ENCODE measurements at regions not wholly inside any gene's neighbourhood (a gene's known extent, or its start where the extent isn't known, plus 50 kb on each side); places are given as distances from the start of the nearest gene placed in this dataset.

DNA sequence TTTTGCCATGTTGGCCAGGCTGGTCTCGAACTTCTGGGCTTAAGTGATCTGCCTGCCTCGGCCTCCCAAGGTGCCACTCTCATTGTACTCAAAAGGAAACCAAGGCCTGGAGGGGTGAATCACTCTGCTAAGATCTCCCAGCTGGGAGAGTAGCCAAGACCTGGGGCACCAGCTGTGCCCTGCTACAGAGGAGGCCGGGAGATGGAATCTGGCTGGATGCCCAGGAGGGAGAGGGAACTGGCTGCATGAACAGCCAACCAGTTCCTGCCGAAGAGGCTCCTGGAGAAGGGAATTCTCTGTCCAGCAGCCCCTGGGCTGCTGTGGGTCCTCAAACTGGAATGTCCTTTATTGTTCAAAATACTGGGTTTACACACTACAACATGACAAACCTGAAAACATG is 238.7 kb upstream of the CIBAR2 start:
- DNase-seq (ENCODE audit: low read depth, low spot score): peak; percentile 97
- in situ Hi-C loops (cut with HindIII; ENCODE audit: low sequenced_read_pairs): no loop called here
- no peak overlapping the region for H3K4me3 ChIP-seq (ENCODE audit: low read depth, low read length)
- TF ChIP-seq, protein P1, sequence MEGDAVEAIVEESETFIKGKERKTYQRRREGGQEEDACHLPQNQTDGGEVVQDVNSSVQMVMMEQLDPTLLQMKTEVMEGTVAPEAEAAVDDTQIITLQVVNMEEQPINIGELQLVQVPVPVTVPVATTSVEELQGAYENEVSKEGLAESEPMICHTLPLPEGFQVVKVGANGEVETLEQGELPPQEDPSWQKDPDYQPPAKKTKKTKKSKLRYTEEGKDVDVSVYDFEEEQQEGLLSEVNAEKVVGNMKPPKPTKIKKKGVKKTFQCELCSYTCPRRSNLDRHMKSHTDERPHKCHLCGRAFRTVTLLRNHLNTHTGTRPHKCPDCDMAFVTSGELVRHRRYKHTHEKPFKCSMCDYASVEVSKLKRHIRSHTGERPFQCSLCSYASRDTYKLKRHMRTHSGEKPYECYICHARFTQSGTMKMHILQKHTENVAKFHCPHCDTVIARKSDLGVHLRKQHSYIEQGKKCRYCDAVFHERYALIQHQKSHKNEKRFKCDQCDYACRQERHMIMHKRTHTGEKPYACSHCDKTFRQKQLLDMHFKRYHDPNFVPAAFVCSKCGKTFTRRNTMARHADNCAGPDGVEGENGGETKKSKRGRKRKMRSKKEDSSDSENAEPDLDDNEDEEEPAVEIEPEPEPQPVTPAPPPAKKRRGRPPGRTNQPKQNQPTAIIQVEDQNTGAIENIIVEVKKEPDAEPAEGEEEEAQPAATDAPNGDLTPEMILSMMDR (IDR thresholded peaks at IDR 0.05; ENCODE audit: low read depth, low read length): no peak

DNA sequence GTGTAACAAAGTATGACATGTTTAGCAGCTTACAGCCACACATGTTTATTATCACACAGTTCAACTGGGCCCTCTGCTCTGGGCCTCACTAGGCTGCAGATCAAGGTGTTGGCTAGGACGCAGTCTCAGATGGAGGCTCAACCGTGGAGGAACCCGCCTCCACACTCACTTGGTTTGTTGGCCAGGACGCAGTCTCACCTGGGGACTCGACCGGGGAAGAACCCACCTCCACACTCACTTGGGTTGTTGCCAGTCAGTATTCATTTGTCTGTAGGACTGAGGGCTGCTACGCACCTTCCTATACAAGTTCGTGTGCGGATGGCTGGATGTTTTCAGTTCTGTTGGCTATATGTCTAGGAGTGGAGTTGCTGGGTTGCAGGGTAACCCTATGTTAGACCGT is 240.7 kb upstream of the CIBAR2 start:
- DNase-seq (ENCODE audit: low read depth, low spot score): no peak
- TF ChIP-seq, protein P1 (IDR thresholded peaks at IDR 0.05; ENCODE audit: low read depth, low read length): no peak
- in situ Hi-C loops (cut with HindIII; ENCODE audit: low sequenced_read_pairs): no loop called here
- H3K4me3 ChIP-seq (ENCODE audit: low read depth, low read length): no peak overlapping the region

DNA sequence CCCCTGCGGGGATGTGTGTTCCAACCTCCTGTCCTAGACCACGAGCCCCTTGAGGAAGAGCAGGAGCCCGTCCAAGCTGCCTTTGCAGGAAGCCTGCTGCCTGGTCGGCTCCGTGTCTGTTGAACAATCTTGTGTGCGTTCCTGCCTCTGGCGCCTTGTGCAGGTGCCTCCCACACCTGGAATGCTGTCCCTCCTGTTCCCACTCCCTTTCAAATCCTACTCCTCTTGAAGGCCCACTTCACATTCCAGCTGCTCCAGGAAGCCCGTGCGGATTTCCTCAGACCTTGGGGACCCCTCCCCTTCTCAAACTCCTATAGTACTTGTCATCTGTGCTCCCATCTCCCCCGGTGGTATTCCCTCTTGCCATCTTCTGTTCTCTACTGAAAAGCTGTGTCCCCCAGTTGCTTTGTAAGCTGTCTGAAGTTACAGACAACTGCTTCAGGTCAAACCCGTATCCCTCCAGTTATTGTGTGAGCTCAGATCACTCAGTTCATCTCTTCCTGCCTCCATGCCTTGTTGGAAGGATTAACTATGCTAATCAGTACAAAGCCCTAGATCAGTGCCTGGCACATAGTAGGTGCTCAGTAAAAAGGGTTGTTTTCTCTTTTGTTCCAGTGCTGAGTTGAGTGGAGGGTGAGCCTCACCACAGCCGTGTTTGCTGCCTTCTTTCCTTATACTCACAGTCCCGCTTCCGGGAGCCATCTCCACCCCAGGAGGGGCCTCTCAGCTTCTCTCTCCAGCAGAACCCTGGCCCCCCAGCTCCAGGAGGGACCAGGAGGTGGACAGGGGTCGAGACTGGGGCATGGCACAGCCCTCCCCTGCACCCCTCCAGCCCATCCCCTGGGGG is 241.8 kb upstream of the CIBAR2 start:
- TF ChIP-seq, protein P1 (IDR thresholded peaks at IDR 0.05; ENCODE audit: low read depth, low read length): no peak
- DNase-seq (ENCODE audit: low read depth, low spot score): no peak
- no peak overlapping the region for H3K4me3 ChIP-seq (ENCODE audit: low read depth, low read length)
- in situ Hi-C loops (cut with HindIII; ENCODE audit: low sequenced_read_pairs): no loop called here

DNA sequence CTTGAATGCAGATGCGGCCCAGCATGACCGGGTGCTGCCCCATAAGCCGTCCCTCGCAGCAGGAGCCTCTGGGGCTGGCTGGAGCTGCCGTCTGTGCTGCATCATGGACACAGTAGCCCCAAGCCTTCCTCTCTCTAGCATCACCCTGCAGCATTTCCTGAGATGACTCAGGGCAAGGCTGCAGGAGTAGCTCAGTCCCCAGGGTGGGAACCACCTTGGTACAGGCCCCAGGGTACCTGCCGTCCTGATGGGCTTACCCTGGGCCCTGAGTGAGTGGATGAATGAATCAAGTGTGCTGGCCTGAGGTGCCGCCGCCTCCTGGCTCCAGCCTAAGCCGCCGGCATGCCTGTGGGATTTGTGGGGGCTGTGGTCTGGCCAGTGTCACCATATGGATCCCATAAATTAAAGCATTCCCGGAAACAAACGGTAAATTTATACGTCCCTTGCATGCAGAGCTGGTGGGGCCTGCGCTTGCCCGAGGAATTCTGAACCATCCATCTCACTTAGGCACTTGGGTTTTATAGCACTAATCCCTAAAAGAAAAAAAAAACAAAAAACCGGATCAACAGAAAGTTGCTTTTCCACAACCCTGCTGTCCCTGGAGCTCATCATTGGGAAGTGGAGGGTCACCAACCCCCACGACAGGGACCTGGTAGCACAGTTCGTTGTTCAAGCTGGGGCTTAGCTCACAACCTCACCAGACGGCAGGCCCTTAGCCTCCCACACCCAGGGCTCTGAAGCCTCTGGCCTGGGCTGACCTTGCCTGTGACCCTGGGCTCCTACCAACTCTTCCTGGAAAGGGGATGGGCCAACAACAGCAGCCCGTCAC is 242.6 kb upstream of the CIBAR2 start:
- TF ChIP-seq, protein P1 (IDR thresholded peaks at IDR 0.05; ENCODE audit: low read depth, low read length): no peak
- DNase-seq (ENCODE audit: low read depth, low spot score): peak; percentile 92
- H3K4me3 ChIP-seq (ENCODE audit: low read depth, low read length): no peak overlapping the region
- in situ Hi-C loops (cut with HindIII; ENCODE audit: low sequenced_read_pairs): no loop called here

DNA sequence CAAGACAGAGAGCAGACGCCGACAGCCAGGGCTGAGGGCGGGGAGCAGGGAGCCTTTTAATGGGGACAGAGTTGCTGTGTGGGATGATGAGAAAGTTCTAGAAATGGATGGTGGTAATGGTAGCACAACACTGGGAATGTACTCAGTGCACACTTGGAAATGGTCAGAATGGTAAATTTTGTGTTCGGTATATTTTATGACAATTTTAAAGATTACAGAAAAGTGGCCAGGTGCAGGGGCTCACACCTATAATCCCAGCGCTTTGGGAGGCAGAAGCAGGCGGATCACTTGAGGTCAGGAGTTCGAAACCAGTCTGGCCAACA is 243.2 kb upstream of the CIBAR2 start:
- no peak overlapping the region for H3K4me3 ChIP-seq (ENCODE audit: low read depth, low read length)
- TF ChIP-seq, protein P1 (IDR thresholded peaks at IDR 0.05; ENCODE audit: low read depth, low read length): no peak
- DNase-seq (ENCODE audit: low read depth, low spot score): no peak
- in situ Hi-C loops (cut with HindIII; ENCODE audit: low sequenced_read_pairs): no loop called here

DNA sequence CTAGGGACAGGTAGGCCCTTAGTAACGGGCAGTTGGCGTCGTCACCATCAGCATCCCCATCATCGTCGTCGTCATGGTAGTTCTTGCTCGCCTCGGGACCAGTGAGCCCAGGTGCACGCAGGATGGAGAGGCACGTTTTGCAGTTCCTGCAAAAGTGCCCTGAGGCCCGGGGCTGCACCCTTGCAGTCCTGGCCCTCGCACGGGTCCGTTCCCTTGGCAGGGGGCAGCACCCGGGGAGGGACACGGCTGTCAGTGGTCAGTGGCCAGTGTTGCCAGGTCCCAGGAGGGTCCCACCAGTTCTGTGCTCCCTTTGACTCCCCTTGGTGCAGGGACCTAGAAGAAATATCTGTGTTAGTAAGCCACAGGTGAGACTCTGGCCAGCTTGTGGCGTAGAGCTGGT is 243.9 kb upstream of the CIBAR2 start:
- H3K4me3 ChIP-seq (ENCODE audit: low read depth, low read length): no peak overlapping the region
- no peak for DNase-seq (ENCODE audit: low read depth, low spot score)
- TF ChIP-seq, protein P1 (IDR thresholded peaks at IDR 0.05; ENCODE audit: low read depth, low read length): no peak
- in situ Hi-C loops (cut with HindIII; ENCODE audit: low sequenced_read_pairs): no loop called here

All from astrocyte of the spinal cord (primary cell).